ENCODE measurements at regions not wholly inside any gene's neighbourhood (a gene's known extent, or its start where the extent isn't known, plus 50 kb on each side); places are given as distances from the start of the nearest gene placed in this dataset.
A peak's percentile ranks its signal among the peaks of the same experiment; 100 is the strongest.

- H3K4me3 ChIP-seq (ENCODE audit: low read length), result no peak overlapping the region
- no peak for DNase-seq (ENCODE audit: low read depth)
- no peak for TF ChIP-seq CTCF (conservative IDR thresholded peaks at IDR 0.05; ENCODE audit: low read length)
Observed at GRCh38 chr5:10085185-10085584, 164.5 kb downstream of the ATPSCKMT start.

DNA sequence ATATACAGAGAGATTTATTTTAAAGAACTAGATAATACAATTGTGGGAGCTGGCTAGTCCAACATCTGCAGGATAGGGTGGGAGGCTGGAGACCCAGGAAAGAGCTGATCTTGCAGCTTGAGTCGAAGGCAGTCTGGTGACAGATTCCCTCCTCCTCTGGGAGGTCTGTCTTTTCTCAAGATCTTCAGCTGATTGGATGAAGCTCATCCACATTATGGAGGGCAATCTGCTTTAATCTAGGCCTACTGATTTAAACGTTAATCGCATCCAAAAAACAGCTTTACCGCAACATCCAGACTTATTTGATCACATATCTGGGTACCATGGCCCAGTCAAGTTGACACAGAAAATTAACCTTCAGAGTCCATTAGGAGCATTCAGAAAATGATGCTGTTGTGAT, 168.1 kb downstream of the ATPSCKMT start:
- no peak overlapping the region for H3K4me3 ChIP-seq (ENCODE audit: low read length)
- DNase-seq (ENCODE audit: low read depth), result no peak
- no peak for TF ChIP-seq CTCF (conservative IDR thresholded peaks at IDR 0.05; ENCODE audit: low read length)

DNA sequence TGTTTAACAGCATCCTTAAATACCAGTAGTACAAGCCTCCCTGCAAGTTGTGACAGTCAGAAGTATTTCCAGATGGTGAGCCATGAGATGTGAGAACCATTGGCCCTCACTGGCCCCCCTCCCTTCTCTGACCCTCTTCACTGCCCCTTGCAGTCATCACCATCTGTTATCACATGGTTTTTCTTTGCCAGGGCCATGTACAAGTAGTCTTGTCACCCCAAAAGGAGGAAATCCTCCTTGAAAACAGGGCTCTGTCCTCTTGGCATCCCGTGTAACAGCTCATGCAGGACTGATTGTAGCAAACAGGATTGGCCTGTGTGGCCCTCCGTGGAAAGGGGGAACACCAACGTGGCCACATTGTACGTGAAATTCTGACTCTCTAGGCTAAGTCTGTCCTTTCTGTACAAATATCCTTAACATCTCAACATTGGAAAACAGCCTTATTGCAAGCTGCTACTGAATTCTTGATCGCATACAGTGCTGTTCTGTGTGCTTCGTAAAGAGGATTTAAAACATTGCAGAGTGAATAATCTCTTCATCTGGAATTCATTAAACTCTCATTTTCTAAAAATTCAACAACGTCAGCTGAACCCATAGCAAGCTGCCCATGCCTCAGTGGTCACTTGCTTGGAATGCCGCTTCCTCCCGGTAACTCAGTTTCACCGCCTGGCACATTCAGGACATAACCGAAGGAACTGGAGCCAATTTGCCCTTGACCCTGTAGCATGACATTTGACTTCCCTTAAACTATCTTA, 171.7 kb downstream of the ATPSCKMT start:
- TF ChIP-seq CTCF (conservative IDR thresholded peaks at IDR 0.05; ENCODE audit: low read length), result no peak
- DNase-seq (ENCODE audit: low read depth), result peak; percentile 95
- peak overlapping the region; percentile 23 for H3K4me3 ChIP-seq (ENCODE audit: low read length)

DNA sequence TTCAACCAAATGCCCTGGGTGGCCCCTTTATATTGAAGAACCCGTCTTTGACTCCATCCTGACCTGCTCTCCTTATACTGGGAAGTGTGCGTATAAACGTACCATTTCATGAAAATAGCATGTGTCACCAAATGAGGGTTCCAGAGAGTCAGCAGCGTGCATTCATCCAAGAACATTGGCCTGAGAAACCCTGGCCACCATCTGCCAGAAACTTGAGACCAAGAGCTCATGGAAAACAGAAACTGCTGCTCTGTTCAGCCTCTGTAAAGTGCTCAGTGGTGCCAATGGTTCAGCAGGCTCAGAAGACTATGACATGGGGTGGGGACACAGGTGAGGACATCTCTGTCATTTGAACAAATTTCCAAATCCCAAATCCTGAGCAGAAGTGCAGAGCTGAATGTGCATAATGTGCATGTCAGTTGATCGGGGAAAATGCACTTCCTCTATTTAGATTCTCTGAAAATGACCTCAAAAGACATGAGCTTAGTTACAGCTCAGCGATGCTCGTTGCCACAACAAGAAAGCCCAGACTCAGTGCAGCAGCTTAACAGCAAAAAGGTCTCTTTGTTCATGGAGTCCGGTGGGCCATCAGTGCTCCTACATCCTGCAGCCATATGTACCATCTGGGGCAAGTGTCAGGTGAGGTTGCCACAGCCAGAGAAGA, 176.1 kb downstream of the ATPSCKMT start:
- TF ChIP-seq CTCF (conservative IDR thresholded peaks at IDR 0.05; ENCODE audit: low read length), result no peak
- no peak for DNase-seq (ENCODE audit: low read depth)

DNA sequence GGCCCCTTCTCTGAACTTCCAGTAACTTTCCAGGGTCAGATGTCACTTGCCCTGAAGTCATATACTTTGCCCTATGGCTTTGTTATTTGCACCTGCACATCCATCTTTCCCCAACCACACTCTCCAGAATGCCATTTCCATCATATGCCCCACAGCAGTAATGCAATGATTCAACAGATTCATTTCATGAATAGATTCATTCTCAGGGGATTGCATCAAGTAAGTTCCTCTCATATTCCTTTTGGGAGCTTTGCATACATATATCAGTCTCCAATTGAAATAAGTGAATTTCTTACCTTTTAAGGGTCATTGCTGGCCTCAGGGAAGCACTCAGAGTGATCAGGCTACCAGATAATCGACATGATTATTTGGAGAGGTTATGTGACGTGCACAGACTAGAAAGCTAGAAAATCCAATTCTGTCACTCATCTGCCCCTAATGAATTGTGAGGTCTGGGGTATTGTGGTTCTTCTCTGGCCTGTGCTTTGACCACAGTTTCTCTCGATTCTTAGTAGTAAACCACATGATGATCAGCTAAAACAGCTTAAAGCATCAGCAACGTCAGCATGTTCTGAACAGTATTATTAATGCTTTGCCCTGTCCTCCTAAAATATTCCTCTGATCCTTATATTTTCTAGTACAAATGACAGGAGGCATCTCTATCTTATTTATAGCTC, 179.9 kb downstream of the ATPSCKMT start:
- no peak overlapping the region for H3K4me3 ChIP-seq (ENCODE audit: low read length)
- DNase-seq (ENCODE audit: low read depth), result no peak
- TF ChIP-seq CTCF (conservative IDR thresholded peaks at IDR 0.05; ENCODE audit: low read length), result no peak

More for the DNA sequence above, 176.1 kb downstream of the ATPSCKMT start:
- no peak overlapping the region for H3K4me3 ChIP-seq (ENCODE audit: low read length)

GRCh38 chr5:10065428-10066000, 184.2 kb downstream of the ATPSCKMT start:
- no peak overlapping the region for H3K4me3 ChIP-seq (ENCODE audit: low read length)
- no peak for TF ChIP-seq CTCF (conservative IDR thresholded peaks at IDR 0.05; ENCODE audit: low read length)
- no peak for DNase-seq (ENCODE audit: low read depth)

All from AG10803 (cell line).